GM19035 (cell line): ENCODE measurements at regions not wholly inside any gene's neighbourhood (a gene's known extent, or its start where the extent isn't known, plus 50 kb on each side); places are given as distances from the start of the nearest gene placed in this dataset.

Experiments
- ATAC-seq: cut with Tn5 transposase; IDR thresholded peaks from one replicate; pipeline ENCODE4 v1.9.1; 2021; ENCODE audit not compliant: unreplicated experiment

GRCh38 chr2:12162269-12163247 is 416.1 kb downstream of the LPIN1 start:
- ATAC-seq, result no peak

DNA sequence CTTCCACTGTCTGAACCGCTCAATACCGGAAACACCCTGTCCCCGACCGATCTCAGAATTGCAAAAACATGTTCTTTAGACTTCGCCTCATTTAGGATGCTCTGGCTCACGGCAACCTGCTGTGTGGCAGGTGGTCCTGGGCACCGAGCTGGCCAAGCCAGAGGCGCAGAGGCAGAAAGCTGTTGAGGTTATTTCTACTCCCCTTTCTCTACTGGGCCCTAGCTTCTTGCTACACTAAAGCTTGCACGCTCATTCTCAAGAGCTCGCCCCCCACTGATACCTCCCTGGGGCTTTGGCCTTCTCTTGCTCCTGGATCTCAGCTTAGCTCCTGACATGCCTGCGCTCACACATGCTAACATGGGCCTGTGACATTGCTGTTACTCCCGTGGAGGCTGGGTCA is 417.4 kb downstream of the LPIN1 start:
- ATAC-seq, result no peak

DNA sequence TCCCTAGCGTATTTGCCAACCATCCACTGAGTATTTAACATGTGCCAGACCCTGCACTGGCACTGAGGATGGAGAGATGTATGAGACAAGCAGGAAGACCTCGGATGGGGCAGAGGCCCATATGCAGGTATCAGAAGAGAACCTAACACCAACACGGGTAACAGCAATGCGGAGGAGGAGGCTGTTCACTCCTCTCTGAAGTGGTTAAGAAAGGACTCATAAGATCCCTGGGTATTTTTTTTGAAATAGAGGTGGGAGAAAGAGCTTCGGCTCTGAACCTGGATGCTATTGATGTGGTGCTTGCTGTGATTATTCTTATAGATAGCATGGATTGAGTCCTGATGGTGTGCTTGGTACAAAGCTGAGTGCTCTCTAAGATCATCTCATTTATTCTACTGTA is 418.3 kb downstream of the LPIN1 start:
- ATAC-seq, result no peak

GRCh38 chr2:12167525-12168317 is 421.3 kb downstream of the LPIN1 start:
- no peak for ATAC-seq

DNA sequence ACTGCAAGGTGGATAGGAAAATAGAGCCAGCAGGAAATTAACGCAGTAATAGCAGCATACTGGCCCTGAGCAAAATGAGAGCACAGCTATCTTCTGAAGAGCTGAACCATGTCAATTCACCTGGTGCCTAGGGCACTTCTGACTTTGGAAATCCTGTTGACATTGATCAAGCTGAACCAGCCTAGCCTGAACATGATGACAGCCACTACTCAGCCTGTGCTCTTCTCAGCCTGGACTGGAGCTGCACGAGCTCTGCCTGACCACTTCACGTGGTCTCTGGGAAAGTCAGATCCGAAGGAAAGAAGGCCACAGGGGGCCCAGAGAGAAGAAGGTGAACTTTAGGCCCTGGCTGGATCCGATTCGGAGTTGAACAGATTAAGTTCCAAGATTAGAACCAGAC is 421.9 kb downstream of the LPIN1 start:
- no peak for ATAC-seq

DNA sequence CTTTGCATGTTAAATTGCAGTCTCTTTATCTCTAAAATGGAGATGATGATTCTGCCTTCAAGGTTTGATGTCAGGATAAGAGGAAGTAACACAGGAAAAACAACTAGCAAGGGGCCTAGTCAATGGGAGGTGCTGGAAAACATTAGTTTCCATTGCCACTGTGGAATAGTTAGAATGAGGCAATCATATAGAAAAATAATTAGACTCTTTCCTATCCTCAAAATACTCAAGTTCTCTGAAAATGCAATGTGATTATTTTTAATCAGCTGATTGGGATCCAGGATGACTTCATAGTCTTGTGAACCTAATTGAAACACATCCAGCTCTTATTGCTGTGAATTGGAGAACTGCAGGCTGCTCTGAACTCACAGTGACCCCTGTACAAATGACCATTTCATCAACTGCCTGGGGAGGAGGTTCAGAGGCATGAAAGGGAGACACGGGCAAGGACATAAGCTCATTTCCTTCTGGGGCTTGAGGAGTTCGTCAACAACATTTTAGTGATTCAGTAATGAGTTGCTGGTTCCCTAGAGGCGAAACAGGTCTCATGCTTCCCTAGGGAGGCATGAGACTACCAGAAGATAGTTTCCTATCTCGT is 422.5 kb downstream of the LPIN1 start:
- ATAC-seq, result no peak

GRCh38 chr2:12169721-12170120 is 423.3 kb downstream of the LPIN1 start:
- no peak for ATAC-seq

GRCh38 chr2:12170121-12170520 is 423.7 kb downstream of the LPIN1 start:
- ATAC-seq, result no peak

GRCh38 chr2:12173271-12173942 is 427.0 kb downstream of the LPIN1 start:
- no peak for ATAC-seq

DNA sequence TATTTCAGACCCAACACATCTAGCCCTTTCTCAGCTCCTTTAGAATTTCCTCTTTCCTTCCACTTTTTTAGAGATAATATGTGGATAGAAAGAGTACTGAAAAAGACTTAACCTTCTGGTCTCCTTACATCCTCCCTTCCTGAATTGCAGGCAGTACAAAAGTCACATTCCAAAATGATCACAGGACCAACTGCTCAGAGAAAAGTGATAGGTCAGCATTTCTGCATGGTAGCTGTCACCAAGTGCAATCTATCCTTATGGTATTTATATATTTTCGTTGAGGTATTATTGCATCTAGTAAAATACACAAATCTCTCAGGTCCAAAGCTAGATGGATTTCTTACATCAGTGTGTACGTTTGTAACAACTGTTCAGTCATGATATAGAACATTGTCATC is 427.5 kb downstream of the LPIN1 start:
- no peak for ATAC-seq

DNA sequence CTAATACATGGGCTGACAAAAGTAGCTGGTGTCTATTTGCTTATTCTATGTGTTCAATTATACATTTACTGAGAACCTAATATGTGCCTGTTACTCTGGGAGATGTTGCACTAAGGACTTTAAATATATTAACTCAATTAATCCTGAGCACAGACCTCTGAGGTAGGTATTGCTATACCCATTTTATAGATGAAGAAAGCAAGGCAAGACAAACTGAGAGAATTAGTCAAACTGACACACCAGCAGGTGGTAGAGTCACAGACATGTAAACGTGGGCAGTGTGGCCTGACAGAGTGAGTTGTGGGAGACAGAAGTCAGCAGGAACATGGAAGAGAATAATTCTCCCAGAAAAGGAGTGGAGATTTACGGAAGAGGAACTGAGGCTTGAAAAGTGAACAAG is 428.9 kb downstream of the LPIN1 start:
- ATAC-seq, result no peak

DNA sequence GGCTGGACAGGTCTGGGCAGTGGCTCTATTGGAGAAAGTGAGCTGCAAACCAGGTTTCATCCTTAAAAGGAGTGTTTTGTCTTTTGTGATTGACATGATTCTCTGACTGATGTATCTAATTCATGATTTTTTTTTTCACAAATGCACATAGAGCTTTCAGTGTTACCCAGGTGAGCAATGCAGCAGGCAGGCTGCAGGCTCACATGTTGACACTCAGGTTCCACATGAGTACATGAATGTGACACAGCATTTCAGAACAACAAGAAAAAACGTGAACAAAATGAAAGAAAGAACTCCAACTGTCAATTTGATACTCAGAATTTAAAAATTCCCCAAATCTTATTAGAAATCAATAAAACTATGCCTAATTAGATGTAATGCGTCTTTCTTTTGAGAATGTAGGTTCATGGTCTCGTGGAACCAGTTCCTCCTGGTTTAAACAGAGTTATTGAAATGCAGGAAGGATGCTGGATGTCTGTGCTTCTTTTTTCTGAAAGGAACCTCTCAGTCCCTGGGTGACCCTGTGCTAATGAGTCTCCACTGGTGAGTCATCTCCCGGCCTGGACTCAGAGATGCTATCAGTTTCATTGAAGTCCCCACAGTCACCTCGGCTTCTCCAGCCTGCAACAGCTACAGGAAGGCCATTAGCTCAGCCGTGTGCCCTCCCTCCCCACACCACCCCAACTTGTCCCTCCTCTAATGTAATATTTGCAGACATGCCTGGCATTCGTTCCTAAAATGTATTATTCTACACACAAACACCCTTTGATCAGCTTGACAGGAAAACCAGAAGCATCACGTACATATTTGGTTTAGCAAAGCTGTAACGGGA is 430.4 kb downstream of the LPIN1 start:
- ATAC-seq, result peak; percentile 78

DNA sequence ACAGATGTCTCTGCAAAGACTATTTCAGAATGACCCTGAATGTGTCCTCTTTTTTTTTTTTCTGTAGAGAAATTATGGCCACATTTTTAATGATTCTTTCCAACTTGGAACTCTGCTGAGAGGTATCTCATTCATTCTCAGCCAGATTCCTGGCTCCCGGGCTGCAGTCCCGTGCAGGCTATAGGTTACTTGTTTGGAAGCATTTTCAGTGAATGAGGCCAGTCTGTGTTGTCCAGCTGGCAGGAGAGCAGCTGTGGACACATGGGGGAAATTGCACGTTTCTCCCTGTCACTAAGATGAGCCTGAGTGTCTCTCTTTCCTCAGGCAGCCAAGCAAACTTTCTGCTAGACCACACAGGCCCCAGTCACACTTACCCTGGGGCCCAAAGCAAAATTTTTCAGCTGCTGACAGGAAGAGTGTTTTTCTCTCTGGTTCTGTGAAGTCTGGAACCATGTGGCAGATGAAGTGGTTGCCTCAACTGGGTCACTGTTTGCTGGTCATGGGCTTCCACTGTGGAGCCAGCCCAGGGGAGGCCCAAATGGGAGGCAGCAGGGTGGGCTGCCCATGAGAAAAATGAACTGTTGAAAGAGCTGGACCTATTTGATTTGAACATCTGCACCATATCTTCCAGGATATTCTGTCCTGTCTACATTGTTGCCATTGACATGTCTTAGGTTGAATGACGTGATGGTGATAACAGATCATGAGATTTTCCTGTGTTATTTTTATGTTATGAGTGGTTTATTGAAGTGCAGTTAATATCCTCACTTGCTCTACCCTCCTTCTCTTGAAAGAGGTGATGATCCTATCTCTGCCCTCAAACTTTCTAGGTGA is 431.2 kb downstream of the LPIN1 start:
- peak; percentile 66 for ATAC-seq

DNA sequence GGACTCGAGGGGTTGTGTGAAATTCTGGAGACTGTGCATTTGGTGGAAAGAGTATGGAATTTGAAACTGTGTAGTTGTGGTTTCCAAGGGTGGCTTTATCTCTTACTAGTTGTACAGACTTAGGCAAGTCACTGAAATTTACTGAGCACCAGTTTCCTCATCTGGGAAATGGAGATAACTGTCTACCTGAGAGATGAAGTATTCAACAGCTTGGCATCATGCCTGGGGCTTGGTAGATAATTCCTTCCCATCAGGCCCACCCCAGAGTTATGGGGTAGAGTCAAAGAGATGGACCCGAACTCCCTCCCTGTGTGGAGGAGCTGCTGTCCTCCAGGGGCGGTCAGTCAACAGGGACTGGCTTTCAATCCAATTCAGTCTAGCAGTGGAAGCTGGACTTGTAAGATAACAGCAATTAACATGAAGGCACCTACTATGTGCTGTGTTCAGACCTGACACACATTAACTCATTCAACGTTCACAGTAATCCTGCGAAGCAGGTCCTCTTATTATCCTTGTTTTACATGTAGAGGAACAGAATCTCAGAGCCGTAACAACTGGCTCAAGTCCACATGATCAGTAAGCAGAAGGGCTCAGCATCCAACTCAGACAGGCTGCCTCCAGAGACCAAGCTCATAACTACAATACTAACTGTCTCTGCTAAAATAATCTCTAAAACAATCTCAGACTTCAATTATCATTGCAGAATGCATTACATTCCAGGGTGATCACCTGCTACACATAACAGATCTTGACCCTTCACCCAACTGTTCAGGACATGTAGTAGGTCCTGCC is 432.1 kb downstream of the LPIN1 start:
- ATAC-seq, result no peak

- ATAC-seq, result no peak
Observed at GRCh38 chr2:12180031-12180430, 433.6 kb downstream of the LPIN1 start.

DNA sequence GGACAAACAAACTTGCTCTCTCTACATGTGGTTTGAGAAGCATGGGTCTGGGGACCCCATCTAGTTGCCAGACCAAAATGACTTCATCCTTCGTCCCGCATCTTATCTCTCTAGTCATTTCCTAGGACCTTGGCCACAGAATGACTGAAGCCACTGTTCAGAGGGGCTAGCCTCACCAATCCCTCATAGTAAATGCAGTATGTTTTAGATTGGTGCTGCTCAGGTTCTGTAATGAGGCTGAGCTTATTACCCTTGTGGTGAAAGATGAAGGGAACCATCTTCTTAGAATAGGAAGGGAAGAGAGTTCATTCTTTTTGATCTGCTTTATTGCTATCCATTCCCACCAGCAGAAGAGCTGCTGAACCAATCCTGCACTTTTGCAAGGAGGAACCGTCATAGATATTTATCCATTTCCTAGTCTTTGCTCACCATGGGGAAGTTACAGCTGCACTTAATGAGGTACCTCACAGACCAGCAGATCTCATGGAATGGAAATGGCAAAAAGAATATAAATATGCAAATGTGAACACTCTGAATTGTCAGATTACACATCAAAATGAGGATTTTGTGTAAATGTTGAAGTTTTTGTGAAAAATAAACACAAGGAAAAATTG is 436.7 kb downstream of the LPIN1 start:
- ATAC-seq, result no peak

GRCh38 chr2:12192762-12193161 is 446.3 kb downstream of the LPIN1 start:
- no peak for ATAC-seq

DNA sequence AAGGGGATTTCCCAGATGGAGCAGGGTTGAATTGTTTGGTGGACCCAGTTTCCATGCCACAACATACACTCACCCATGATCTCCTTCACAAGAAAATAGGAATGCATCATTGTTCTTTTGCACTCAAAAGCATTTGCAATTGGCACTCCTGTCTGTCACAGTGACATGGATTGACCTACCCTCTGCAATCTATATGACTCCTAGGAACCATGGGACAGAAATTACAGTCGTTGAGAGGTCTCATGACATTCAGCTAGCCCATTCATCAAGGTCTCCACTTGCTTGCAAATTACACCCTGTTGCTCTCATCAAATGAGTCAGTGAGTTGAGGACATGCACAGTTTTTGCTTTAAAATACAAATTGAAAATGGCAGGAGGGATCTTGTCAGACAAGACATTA is 448.5 kb downstream of the LPIN1 start:
- ATAC-seq, result no peak
